OCI-M1 (cell line): ENCODE measurements at regions not wholly inside any gene's neighbourhood (a gene's known extent, or its start where the extent isn't known, plus 50 kb on each side); places are given as distances from the start of the nearest gene placed in this dataset.
"Not testable (repeated sequence)": the region's sequence is repeated elsewhere in the genome, so short reads cannot be mapped to it uniquely, and the experiment has no call there.

Experiments used
- DNase-seq: peaks from one replicate; lab custom pipeline; 2025; lab: John Stamatoyannopoulos, UW

DNA sequence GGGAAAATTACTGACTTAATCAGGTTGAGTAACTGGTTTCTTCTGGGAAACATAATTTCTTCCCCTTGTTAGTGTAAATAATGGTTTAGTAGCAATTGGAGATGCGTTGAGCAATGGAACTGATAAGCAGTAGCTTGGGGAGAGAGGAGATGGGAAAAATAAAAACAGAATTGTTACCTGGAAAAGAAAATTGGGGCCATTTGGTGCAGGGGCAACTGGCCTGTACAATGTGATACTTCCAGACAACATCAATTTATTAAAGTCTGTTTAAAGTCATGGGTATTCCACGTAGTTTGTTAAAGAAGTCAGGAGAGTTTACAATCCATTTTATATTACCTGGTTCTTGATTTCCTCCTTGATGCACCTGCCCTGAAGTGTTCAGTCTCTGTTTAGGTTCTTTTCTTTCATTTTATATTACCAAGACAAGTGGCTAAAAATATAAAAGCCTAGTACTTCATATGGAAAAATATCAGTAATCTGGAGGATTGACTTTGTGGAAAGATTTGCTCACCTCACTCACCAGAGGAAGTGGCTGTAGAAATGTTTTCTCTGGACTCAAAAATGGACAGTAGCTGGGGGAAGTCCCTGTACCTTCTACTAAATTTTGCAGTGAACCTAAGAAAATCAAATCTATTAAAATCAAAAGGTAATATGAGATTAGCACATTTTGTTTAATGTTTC lies 161.0 kb downstream of the DDX1 start:
- no peak for DNase-seq

- DNase-seq = no peak
Observed at GRCh38 chr2:15753233-15753798, 161.6 kb downstream of the DDX1 start.

- DNase-seq = no peak
Observed at GRCh38 chr2:15753811-15754702, 162.4 kb downstream of the DDX1 start.

DNA sequence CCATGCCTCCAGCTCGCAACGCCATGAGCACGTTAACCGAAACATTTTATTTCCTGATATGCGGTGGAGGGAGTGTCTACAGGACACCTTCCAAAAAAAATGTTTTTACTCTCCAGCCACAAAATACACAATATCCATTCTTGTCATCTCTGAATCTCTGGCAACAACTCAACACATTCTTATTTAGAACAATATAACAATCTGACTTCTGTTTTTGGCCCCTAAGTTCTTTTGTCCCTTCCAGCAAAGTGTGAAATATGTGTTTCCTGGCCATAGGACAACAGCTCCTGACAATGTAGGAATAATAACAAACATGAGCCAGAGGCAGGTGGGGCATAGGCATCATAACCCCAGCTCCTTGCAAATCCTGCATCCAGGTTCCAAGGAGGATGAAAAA lies 163.0 kb downstream of the DDX1 start:
- no peak for DNase-seq

DNA sequence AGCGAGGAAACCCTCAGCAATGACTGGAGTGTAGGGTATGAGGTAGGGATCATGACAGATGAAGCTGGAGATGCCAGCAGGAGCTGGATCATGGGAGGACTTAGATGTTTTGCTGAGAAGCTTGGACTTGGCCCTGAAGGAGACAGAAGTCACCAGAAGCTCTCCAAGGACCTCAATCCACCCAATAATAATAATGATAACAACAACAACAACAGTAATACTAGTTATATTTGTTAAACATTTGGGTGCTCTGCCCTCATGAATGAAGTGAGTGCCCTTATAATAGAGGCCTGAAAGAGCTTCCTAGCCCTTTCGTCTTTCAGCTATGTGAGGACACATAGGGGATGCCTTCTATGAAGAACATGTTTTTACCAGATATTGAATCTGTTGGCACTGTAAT lies 163.9 kb downstream of the DDX1 start:
- no peak for DNase-seq

DNA sequence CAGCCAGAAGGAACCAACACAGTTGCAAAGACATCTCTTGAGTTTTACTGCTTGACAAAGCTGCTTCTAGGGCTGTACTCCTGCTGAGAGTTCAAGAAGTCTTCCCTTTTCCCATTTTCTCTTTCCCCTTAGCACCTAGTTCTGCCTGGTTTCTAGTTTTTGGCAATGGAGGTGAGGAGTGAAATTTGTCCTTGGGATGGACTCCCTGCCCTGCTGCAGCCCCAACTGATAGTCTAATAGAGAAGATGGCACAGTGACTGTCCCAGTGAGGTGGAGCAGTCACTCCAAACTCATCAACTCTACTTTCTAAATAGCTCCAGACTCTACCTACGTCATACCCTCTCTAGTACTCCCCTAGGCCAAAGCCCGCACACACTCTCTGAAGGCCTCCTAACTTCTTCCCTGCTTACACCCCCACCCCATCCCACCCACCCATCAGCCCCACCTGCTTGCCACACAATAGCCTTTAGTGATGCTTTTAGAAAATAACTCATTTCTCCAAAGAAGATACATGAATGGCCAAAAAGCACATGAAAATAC lies 164.4 kb downstream of the DDX1 start:
- no peak for DNase-seq

DNA sequence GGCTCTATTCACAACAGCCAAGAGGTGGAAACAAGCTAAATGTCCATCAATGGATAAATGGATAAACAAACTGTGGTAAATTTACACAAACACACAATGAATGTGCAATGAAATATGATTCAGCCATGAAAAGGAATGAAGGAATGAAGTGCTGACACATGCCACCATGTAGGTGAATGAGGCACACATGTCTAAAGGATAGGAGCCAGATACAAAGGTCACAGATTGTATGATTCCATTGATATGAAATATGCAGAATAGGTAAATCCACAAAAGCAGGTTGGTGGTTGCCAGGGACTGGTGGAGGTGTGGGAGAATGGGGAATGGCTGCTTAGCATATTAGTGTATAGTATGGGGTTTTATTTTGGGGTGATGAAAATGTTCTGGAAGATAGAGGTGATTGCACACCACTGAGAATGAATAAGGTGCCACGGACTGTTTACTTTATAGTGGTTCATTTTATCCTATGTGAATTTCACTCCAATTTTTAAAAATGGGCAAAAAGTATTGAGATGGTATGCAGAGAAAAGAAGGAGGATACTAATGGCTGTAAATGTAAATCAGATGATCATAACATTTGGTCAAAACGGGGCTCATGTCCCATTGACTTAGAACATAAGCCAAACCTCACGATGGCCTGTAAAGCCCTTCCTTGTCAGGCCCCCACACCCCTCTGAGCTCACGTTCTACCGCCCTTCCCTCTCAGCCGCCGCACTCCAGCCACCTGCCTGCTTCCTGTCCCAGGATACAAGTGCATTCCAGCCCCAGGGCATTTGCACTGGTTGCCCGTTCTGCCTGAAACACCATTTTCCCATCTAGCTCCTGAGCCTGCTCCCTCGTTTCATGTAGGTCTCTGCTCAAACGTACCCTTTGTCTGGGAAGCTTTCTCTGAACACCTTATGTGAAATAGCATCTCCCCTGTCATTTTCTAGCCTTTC lies 165.5 kb downstream of the DDX1 start:
- no peak for DNase-seq

GRCh38 chr2:15757820-15758586 lies 166.3 kb downstream of the DDX1 start:
- DNase-seq = no peak

DNA sequence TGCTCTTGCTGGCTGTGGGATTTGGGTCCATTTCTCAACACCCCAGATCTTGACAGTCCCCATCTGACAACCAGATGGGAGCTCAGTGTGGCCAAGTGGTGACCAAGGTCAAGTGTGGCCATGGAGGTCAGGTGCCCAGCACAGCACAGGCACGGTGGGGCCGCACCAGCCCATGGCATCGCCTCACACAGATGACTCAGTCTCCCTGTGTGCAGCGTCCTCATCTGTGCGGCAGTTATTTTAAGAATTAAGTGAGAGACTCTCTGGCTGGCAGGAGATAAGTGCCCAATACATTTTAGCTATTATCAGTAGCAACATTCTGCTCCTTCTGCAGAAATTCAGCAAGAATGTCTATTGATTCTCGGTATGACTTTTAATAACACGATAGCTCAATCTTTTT lies 167.2 kb downstream of the DDX1 start:
- no peak for DNase-seq

- DNase-seq = no peak
Observed at GRCh38 chr2:15759385-15759784, 167.7 kb downstream of the DDX1 start.

GRCh38 chr2:15759791-15760190 lies 168.1 kb downstream of the DDX1 start:
- DNase-seq = not testable (repeated sequence)

DNA sequence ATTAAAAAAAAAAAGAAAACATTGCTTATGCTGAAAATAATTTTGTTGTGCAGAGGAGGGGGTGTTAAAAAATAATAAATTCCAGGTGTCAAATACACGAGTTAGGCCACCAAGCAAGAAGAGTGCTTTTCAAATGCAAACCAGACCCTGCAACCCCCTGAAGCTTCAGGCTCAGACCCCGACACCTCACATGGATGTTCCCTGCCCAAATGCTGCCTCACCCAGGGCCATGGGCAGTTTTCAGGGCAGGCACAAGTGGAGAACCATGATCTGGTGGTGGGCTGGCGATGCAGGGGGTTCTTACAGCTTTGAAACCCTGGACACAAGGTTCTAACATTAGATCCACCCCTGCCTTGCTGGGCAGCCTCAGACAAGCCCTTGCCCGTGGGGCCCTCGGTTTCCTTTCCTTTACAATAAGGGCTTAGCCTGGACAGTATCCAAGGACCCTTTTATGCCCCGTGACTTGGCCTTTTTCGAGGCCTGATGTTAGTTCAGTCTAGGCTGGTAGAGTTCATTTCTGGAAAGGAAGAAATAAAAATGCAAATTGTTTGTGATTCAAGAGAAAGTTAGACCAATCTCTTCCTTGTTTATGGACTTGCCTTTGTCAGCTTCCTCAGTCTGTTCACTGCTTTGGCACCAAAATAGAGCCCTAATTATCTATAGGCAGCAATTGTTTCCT lies 168.7 kb downstream of the DDX1 start:
- no peak for DNase-seq

- DNase-seq = no peak
Observed at GRCh38 chr2:15761056-15761455, 169.4 kb downstream of the DDX1 start.

GRCh38 chr2:15761910-15762309 lies 170.2 kb downstream of the DDX1 start:
- no peak for DNase-seq

DNA sequence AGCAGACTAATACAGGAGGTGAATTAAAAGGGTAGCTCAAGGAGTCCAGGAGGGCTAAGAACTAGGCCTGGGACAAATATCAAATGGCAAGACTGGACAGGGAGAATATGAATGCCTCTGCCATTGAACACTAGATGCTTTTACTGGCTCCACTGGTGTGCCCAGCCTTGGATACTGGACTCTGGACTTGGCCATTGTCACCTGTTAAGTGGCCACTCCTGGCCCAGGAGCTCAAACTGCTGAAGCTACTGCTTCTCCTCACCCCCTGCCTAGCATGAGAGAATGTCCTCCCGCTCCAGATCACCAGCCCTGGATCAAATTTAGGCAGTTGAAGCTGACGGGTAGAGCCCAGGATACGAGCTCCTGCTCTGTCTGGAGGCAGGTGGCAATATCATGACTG lies 170.8 kb downstream of the DDX1 start:
- DNase-seq = no peak

DNA sequence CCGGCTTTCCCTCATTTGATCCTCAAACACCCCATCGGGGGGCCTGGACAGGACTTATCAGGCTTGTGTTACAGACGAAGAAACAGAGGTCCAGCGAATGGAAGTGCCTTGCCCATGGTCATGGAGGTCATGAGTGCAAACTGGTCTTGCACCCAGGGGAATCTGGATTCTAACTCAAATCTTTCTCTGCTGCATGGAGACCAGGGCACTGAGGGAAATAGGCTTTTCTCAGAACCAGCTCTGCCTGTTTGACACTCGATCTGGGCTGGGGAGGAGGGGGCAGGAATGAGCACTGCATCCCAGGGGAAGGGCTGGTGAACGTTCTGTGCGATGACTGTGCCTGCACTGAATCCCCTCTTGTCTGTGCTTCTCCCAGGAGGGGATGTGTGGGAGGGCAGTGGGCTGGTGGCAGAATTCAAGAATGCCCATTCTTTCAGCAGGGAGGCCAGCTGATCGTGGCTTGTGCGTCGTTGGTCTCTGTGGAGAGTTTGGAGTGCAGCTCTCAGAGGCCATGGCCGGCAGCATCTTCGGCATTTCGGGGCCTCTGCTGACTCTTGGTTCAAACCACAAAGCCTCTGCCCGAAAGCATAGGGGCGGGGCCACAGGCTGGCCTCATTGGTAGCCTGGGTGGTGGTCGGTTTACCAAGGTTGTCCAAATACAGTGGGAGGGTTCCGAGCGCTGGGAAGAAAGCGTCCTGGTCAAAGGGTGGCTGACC lies 171.6 kb downstream of the DDX1 start:
- no peak for DNase-seq

DNA sequence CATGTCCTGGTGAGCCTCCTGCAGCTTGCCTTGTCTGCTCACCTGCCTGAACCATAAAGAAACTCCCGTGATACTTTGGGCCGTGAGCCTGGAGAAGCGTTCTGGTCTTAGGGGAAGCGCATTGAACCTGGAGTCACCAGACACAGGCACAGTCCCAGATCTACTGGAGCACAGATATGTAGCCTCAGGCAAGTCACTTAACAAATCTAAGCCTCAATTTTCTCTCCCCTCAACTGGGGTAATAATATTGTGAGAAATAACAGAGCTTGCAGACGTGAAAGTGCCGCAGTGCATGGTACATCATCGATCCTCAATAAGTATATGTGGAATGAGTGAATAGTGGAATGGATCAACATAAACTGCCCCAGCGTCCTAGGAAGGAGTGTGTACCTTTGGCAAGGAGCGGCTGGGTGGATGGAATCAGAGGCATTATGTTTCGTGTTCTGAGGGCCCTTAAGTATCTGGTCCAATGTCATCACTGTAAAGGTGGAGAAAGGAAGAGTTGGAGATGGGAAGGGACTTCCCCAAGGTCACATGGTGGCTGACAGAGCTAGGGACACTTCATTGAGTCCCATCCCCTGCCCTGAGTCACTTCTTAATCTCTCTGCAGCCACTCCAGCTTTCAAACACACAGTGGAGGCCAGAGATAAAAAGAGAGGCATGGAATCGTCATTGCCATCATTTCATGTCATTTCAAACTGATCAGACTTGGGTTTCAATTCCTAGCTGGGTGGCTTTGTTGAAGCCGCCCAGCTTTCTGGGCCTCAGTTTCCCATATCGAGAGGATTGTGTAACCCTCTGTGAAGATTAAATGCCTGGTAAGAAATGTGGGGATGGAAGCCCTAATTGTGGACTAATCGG lies 172.4 kb downstream of the DDX1 start:
- peak; percentile 17 for DNase-seq

DNA sequence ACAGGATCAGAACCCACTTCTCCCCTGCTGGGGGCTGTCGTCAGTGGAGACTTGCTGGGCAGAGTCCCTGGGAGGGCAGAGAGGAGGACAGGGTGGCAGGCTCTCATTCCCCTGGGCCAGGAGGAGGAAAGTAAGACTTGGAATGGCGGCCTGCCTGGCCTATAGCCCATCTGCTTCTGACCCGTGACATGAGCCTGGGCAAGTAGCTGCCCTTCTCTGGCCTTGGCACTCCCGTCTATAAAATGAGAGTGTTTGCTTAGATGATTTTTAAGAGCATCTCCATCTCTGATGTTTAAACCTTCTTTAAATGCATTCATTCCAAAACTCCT lies 173.0 kb downstream of the DDX1 start:
- DNase-seq = no peak

DNA sequence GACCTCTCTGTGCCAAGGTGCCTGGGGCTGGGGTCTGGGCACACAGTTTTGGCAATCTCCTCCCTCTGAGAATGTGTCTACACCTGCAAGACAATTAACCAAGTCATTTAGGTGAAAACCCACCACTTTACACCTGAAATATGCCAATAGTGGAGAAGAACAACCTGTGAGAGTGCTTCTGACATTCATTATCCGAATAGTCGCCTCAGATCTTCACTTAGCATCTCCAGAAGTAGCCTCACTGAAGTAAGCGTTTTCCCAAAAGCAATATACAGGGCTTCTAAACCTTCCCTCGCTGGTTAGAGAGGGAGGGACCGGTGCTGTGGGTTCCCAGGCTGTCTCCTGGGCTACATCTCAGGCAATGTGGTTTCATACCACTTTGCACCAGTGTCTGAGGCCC lies 173.5 kb downstream of the DDX1 start:
- DNase-seq = no peak
